Caco-2 (cell line): ENCODE measurements at regions not wholly inside any gene's neighbourhood (a gene's known extent, or its start where the extent isn't known, plus 50 kb on each side); places are given as distances from the start of the nearest gene placed in this dataset.

ENCODE experiments used
- BruUV-seq: library from RNA; stranded (reverse); fragments of 400-500 nt; replicated peaks from 2 replicates; lab custom pipeline; 2021; lab: Mats Ljungman, UMichigan
- CTCF ChIA-PET: fragments of 300-600 bp; sonication (Branson Sonifier 250); formaldehyde crosslinking; loops from one replicate; lab custom pipeline; 2022; ENCODE audit warnings: antibody characterized with exemption; lab: Charles Lee
- POLR2A ChIA-PET: fragments of 300-600 bp; sonication (Branson Sonifier 250); formaldehyde crosslinking; loops from one replicate; lab custom pipeline; 2022; ENCODE audit warnings: antibody characterized with exemption; lab: Charles Lee
- DNase-seq, 2 experiments: peaks; one replicate each; pipeline versions ENCODE4 v3.0.0 to v3.0.0-alpha.2; 2020 to 2022
- H3K27me3 ChIP-seq: replicated peaks from 2 replicates; pipeline ENCODE4 v1.6.0; 2011; ENCODE audit warnings: low read length; ENCODE audit not compliant: control insufficient read depth, insufficient read depth
- H3K36me3 ChIP-seq: 2 replicates; pipeline ENCODE4 v1.5.1; 2011; ENCODE audit warnings: low read length; ENCODE audit not compliant: control insufficient read depth, insufficient read depth
- H3K4me1 ChIP-seq: fragments of 250-450 bp; sonication (Bioruptor Pico); 2 replicates; pipeline ENCODE4 v1.5.1; 2020; ENCODE audit warnings: mild to moderate bottlenecking
- H3K4me3 ChIP-seq: 2 replicates; pipeline ENCODE4 v1.5.1; 2011; ENCODE audit warnings: low read depth, mild to moderate bottlenecking, control low read depth, low read length
- H3K9me3 ChIP-seq: fragments of 250-450 bp; sonication (Bioruptor Pico); 2 replicates; pipeline ENCODE4 v1.5.1; 2020; ENCODE audit warnings: mild to moderate bottlenecking, moderate library complexity
- H3K27ac Mint-ChIP-seq: one replicate; pipeline ENCODE4 v1.8.0; 2022; ENCODE audit warnings: mixed read lengths; ENCODE audit not compliant: unreplicated experiment
- H3K27me3 Mint-ChIP-seq: one replicate; pipeline ENCODE4 v1.8.0; 2022; ENCODE audit warnings: mixed read lengths; ENCODE audit not compliant: insufficient read depth, unreplicated experiment
- H3K36me3 Mint-ChIP-seq: one replicate; pipeline ENCODE4 v1.8.0; 2022; ENCODE audit warnings: mild to moderate bottlenecking, mixed read lengths; ENCODE audit not compliant: insufficient read depth, unreplicated experiment
- H3K4me1 Mint-ChIP-seq: one replicate; pipeline ENCODE4 v1.8.0; 2022; ENCODE audit warnings: low read depth, mixed read lengths; ENCODE audit not compliant: unreplicated experiment
- H3K4me3 Mint-ChIP-seq: one replicate; pipeline ENCODE4 v1.8.0; 2022; ENCODE audit warnings: mild to moderate bottlenecking, moderate library complexity, mixed read lengths; ENCODE audit not compliant: unreplicated experiment
- H3K9me3 Mint-ChIP-seq: one replicate; pipeline ENCODE4 v1.8.0; 2022; ENCODE audit warnings: mixed read lengths; ENCODE audit not compliant: unreplicated experiment
- CTCF ChIP-seq, 2 experiments: fragments of 200-600 bp in 1 of 2; IDR thresholded peaks; 1 replicate in 1 of 2; 2 replicates in 1 of 2; pipeline versions ENCODE4 v1.5.1 to v1.8.0; 2011 to 2022; ENCODE audit warnings: antibody characterized with exemption in 1 of 2, control low read depth in 1 of 2, inconsistent platforms in 1 of 2, low read depth in 1 of 2, low read length in 1 of 2, mild to moderate bottlenecking in 1 of 2, moderate library complexity in 1 of 2; ENCODE audit not compliant: insufficient read depth in 1 of 2, severe bottlenecking in 1 of 2, unreplicated experiment in 1 of 2
- intact Hi-C: fragments of 100-400 bp; cut with micrococcal nuclease; formaldehyde crosslinking; loops from one replicate; pipeline ENCODE4 v1.10.0; 2022; ENCODE audit not compliant: unreplicated experiment

GRCh38 chr1:203572134-203572625 is 54.5 kb upstream of the ATP2B4 start:
- Mint-ChIP-seq H3K27ac (peak overlapping the region; percentile 24), H3K4me3 (no peak overlapping the region), H3K27me3 (no peaks in the 10 kb centered on the region), H3K4me1 (peaks cover 7% of the 10 kb centered on the region), H3K36me3 (no peaks in the 10 kb centered on the region), H3K9me3 (no peaks in the 10 kb centered on the region)
- Histone ChIP-seq H3K27me3 (no peaks in the 10 kb centered on the region), H3K9me3 (no peaks in the 10 kb centered on the region), H3K4me1 (no peaks in the 10 kb centered on the region), H3K4me3 (no peak overlapping the region), H3K36me3 (no peaks in the 10 kb centered on the region)
- BruUV-seq = no TSS peak
- ChIA-PET CTCF (no interaction called here), POLR2A (no interaction called here)
- TF ChIP-seq CTCF (IDR thresholded peaks at IDR 0.05; ENCODE audit: insufficient read depth in 1 of 2, low read depth in 1 of 2, low read length in 1 of 2, severe bottlenecking in 1 of 2, unreplicated experiment in 1 of 2) = no peak
- no peak for DNase-seq
- intact Hi-C loops = no loop called here

DNA sequence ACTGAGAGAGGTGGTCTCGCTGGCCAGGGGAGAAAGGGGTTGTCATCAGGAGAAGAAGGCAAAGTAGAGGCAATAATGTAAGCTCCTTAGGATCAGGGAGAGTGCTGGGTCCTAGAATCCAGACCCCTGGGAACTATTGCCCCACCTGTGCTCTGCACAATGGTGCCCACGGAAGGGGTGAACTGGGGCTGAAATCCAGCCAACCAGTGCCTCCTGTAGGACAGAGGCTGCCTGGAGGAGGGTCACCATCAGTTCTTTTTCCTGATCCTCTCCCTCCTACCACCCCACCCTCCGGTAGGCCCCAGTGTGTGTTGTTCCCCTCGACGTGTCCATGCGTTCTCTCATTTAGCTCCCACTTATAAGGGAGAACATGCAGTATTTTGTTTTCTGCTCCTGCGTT is 52.9 kb upstream of the ATP2B4 start:
- Histone ChIP-seq H3K27me3 (no peaks in the 10 kb centered on the region), H3K4me3 (no peak overlapping the region), H3K36me3 (no peaks in the 10 kb centered on the region), H3K9me3 (no peaks in the 10 kb centered on the region), H3K4me1 (no peaks in the 10 kb centered on the region)
- no peak for DNase-seq
- Mint-ChIP-seq H3K4me1 (peaks cover 7% of the 10 kb centered on the region), H3K4me3 (no peak overlapping the region), H3K36me3 (no peaks in the 10 kb centered on the region), H3K27me3 (no peaks in the 10 kb centered on the region), H3K27ac (no peak overlapping the region), H3K9me3 (no peaks in the 10 kb centered on the region)
- ChIA-PET CTCF (no interaction called here), POLR2A (no interaction called here)
- intact Hi-C loops = no loop called here
- no TSS peak for BruUV-seq
- TF ChIP-seq CTCF (IDR thresholded peaks at IDR 0.05; ENCODE audit: insufficient read depth in 1 of 2, low read depth in 1 of 2, low read length in 1 of 2, severe bottlenecking in 1 of 2, unreplicated experiment in 1 of 2) = no peak
